HG03558 (cell line): ENCODE measurements at regions not wholly inside any gene's neighbourhood (a gene's known extent, or its start where the extent isn't known, plus 50 kb on each side); places are given as distances from the start of the nearest gene placed in this dataset.

ENCODE experiments used
- ATAC-seq: cut with Tn5 transposase; IDR thresholded peaks from one replicate; pipeline ENCODE4 v1.9.1; 2021; ENCODE audit warnings: moderate number of reproducible peaks; ENCODE audit not compliant: unreplicated experiment; ENCODE audit errors: extremely low read depth

GRCh38 chr1:82321794-82322193 is 521.1 kb downstream of the ADGRL2 start:
- no peak for ATAC-seq

GRCh38 chr1:82319546-82319945 is 518.8 kb downstream of the ADGRL2 start:
- ATAC-seq, result no peak

- no peak for ATAC-seq
Measured at GRCh38 chr1:82318921-82319320, 518.2 kb downstream of the ADGRL2 start.

GRCh38 chr1:82318265-82318664 is 517.5 kb downstream of the ADGRL2 start:
- no peak for ATAC-seq

- ATAC-seq, result no peak
Measured at GRCh38 chr1:82317671-82318070, 516.9 kb downstream of the ADGRL2 start.

GRCh38 chr1:82299656-82300055 is 498.9 kb downstream of the ADGRL2 start:
- no peak for ATAC-seq

- no peak for ATAC-seq
Measured at GRCh38 chr1:82299056-82299455, 498.3 kb downstream of the ADGRL2 start.

- ATAC-seq, result no peak
Measured at GRCh38 chr1:82297139-82297896, 496.6 kb downstream of the ADGRL2 start.

- no peak for ATAC-seq
Measured at GRCh38 chr1:82287556-82287955, 486.8 kb downstream of the ADGRL2 start.

GRCh38 chr1:82284213-82284612 is 483.5 kb downstream of the ADGRL2 start:
- no peak for ATAC-seq

- no peak for ATAC-seq
Measured at GRCh38 chr1:82279241-82279640, 478.5 kb downstream of the ADGRL2 start.

- ATAC-seq, result no peak
Measured at GRCh38 chr1:82273816-82274215, 473.1 kb downstream of the ADGRL2 start.

- no peak for ATAC-seq
Measured at GRCh38 chr1:82269431-82269830, 468.7 kb downstream of the ADGRL2 start.

GRCh38 chr1:82268826-82269225 is 468.1 kb downstream of the ADGRL2 start:
- no peak for ATAC-seq

- ATAC-seq, result no peak
Measured at GRCh38 chr1:82266351-82266750, 465.6 kb downstream of the ADGRL2 start.

GRCh38 chr1:82265436-82265835 is 464.7 kb downstream of the ADGRL2 start:
- no peak for ATAC-seq

- no peak for ATAC-seq
Measured at GRCh38 chr1:82264802-82265201, 464.1 kb downstream of the ADGRL2 start.

GRCh38 chr1:82263396-82263795 is 462.7 kb downstream of the ADGRL2 start:
- no peak for ATAC-seq

GRCh38 chr1:82260666-82261065 is 459.9 kb downstream of the ADGRL2 start:
- no peak for ATAC-seq

- ATAC-seq, result no peak
Measured at GRCh38 chr1:82260051-82260450, 459.3 kb downstream of the ADGRL2 start.

- no peak for ATAC-seq
Measured at GRCh38 chr1:82258887-82259286, 458.2 kb downstream of the ADGRL2 start.

GRCh38 chr1:82246050-82246449 is 445.3 kb downstream of the ADGRL2 start:
- no peak for ATAC-seq
